Stimulated activated CD4-positive, alpha-beta T cell treated with anti-CD3 and anti-CD28 coated beads, Interleukin-4, amount 100 ng/mL, for 1 hour (primary cell): ENCODE measurements at regions not wholly inside any gene's neighbourhood (a gene's known extent, or its start where the extent isn't known, plus 50 kb on each side); places are given as distances from the start of the nearest gene placed in this dataset.
A peak's percentile ranks its signal among the peaks of the same experiment; 100 is the strongest.
"Not testable (repeated sequence)": the region's sequence is repeated elsewhere in the genome, so short reads cannot be mapped to it uniquely, and the experiment has no call there.

Experiments used
- DNase-seq: peaks from one replicate; pipeline ENCODE4 v3.0.0-alpha.2; 2020

- not testable (repeated sequence) for DNase-seq
Measured at GRCh38 chr14:106233191-106233590, 706.8 kb downstream of the TMEM121 start.

- DNase-seq: peak; percentile 22
Measured at GRCh38 chr14:106234525-106235254, 708.3 kb downstream of the TMEM121 start.

GRCh38 chr14:106235356-106236159 lies 709.2 kb downstream of the TMEM121 start:
- no peak for DNase-seq

- no peak for DNase-seq
Measured at GRCh38 chr14:106248321-106249192, 722.2 kb downstream of the TMEM121 start.

- DNase-seq: not testable (repeated sequence)
Measured at GRCh38 chr14:106253995-106254394, 727.6 kb downstream of the TMEM121 start.

GRCh38 chr14:106257569-106257994 lies 731.2 kb downstream of the TMEM121 start:
- DNase-seq: peak; percentile 76

- DNase-seq: peak; percentile 91
Measured at GRCh38 chr14:106268013-106268727, 741.8 kb downstream of the TMEM121 start.

GRCh38 chr14:106269029-106269428 lies 742.6 kb downstream of the TMEM121 start:
- DNase-seq: no peak

GRCh38 chr14:106269451-106270204 lies 743.2 kb downstream of the TMEM121 start:
- DNase-seq: no peak

- not testable (repeated sequence) for DNase-seq
Measured at GRCh38 chr14:106270476-106271121, 744.2 kb downstream of the TMEM121 start.

GRCh38 chr14:106276326-106277267 lies 750.2 kb downstream of the TMEM121 start:
- no peak for DNase-seq

- peak; percentile 37 for DNase-seq
Measured at GRCh38 chr14:106277503-106277902, 751.1 kb downstream of the TMEM121 start.

- DNase-seq: no peak
Measured at GRCh38 chr14:106280876-106281275, 754.5 kb downstream of the TMEM121 start.

- DNase-seq: no peak
Measured at GRCh38 chr14:106286697-106287290, 760.4 kb downstream of the TMEM121 start.

- DNase-seq: no peak
Measured at GRCh38 chr14:106287506-106287905, 761.1 kb downstream of the TMEM121 start.

GRCh38 chr14:106291626-106292025 lies 765.2 kb downstream of the TMEM121 start:
- DNase-seq: no peak

GRCh38 chr14:106294324-106294723 lies 767.9 kb downstream of the TMEM121 start:
- DNase-seq: no peak

- DNase-seq: not testable (repeated sequence)
Measured at GRCh38 chr14:106300951-106301510, 774.6 kb downstream of the TMEM121 start.

GRCh38 chr14:106301609-106302008 lies 775.2 kb downstream of the TMEM121 start:
- DNase-seq: not testable (repeated sequence)
